ENCODE measurements at regions not wholly inside any gene's neighbourhood (a gene's known extent, or its start where the extent isn't known, plus 50 kb on each side); places are given as distances from the start of the nearest gene placed in this dataset.

DNA sequence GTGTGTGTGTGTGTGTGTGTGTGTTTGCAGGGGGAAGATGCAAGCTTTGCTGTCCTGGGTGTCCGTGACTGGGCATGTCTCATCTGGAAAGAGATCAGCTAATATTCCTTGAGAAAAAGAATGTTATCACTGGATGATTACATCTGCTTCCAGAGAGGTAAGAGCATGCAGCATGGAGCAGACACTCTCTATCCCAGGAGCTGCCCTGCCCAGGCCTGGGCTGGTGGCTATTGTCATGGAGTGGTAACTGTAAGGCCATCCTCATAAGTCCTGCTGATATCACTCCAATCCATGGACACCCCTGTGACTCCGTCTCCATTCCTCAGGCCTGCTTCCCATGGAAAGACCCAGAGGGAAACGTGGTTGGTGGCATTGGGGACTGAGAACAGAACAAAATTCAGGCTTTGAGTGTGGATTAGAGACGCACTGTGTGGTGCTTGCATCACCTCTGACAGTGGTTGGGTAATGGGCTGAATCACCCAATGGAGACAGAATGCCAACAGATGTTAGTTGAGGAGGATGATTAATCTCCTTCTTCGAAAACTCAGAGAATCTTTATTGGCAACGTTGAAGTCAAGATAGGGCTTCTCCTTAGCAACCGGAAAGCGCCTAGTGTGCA is 52.0 kb upstream of the KCNIP1 start:
- DNase-seq: peak; percentile 74

- no peak for DNase-seq
These were observed 53.7 kb upstream of the KCNIP1 start for GRCh38 chr5:170450061-170450669.

GRCh38 chr5:170449232-170449631 is 54.6 kb upstream of the KCNIP1 start:
- no peak for DNase-seq

DNA sequence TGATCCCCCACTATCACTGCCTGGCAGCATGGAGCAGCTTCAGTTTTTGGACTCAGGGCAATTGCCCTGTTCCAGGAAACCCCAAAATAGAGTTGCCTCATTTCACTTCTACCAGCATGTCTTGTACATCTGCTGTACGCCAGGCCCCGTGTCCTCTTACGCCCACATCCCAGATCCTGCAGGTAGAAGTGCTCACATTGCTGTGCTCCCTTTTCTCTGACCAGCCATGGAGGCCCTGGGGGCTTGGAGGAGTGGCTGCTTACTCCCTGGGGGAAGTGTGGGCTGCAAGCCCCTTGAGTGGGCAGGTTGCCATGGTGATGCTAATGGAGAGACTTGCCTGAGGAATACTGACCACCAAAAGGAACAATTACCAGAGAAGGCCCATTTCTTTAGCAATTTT is 55.6 kb upstream of the KCNIP1 start:
- DNase-seq: no peak

GRCh38 chr5:170446365-170446764 is 57.2 kb upstream of the KCNMB1 start:
- DNase-seq: no peak

GRCh38 chr5:170445936-170446335 is 56.8 kb upstream of the KCNMB1 start:
- no peak for DNase-seq

- DNase-seq: no peak
These were observed 55.9 kb upstream of the KCNMB1 start for GRCh38 chr5:170444969-170445505.

- DNase-seq: no peak
These were observed 55.0 kb upstream of the KCNMB1 start for GRCh38 chr5:170444181-170444580.

GRCh38 chr5:170443624-170444023 is 54.5 kb upstream of the KCNMB1 start:
- no peak for DNase-seq

- no peak for DNase-seq
These were observed 53.8 kb upstream of the KCNMB1 start for GRCh38 chr5:170442921-170443320.

- no peak for DNase-seq
These were observed 53.2 kb upstream of the KCNMB1 start for GRCh38 chr5:170442391-170442790.

DNA sequence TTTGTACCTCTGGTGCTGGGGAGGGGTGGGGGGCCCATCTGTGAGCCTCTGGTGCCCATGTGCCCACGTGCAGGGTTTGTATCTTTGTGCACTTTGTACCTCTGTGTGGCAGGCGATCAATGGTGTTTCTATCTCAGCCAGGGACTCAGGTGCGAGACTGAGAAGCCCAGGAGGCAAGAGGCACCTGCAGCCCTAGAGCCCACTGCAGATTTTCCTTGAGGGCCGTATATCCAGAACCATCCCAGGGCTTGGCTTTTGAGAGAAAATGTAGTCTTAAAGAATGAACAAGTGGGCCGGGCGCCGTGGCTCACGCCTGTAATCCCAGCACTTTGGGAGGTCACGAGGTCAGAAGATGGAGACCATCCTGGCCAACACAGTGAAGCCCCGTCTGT is 52.2 kb upstream of the KCNMB1 start:
- no peak for DNase-seq

- no peak for DNase-seq
These were observed 51.7 kb upstream of the KCNMB1 start for GRCh38 chr5:170440771-170441392.

DNA sequence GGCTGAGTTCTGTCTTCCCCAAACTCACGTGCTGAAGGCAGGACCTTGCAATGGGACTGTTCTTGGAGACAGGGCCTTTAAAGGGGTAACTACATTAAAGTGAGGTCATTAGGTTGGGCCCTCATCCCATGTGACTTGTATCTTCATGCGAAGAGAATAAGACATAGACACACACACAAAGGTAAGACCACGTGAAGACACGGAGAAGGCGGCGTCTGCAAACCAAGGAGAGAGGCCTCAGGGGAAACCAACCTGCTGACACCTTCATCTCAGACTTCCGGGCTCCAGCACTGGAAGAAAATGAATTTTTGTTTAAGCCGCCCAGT is 50.7 kb upstream of the KCNMB1 start:
- DNase-seq: no peak

GRCh38 chr5:170439223-170439943 is 50.2 kb upstream of the KCNMB1 start:
- DNase-seq: no peak

All from SIG-M5 (cell line).